Fibroblast of skin of left biceps (primary cell): ENCODE measurements at regions not wholly inside any gene's neighbourhood (a gene's known extent, or its start where the extent isn't known, plus 50 kb on each side); places are given as distances from the start of the nearest gene placed in this dataset.

Source experiments
- DNase-seq, 2 experiments: peaks; one replicate each; pipeline ENCODE4 v3.0.0-alpha.2; 2013; ENCODE audit warnings: low read depth in 2 of 2

GRCh38 chr2:220114443-220114842 is 487.0 kb downstream of the SLC4A3 start:
- no peak for DNase-seq

GRCh38 chr2:220117025-220117424 is 489.6 kb downstream of the SLC4A3 start:
- DNase-seq, result no peak

GRCh38 chr2:220120041-220120440 is 492.6 kb downstream of the SLC4A3 start:
- DNase-seq, result no peak

- no peak for DNase-seq
Measured at GRCh38 chr2:220123751-220124150, 496.3 kb downstream of the SLC4A3 start.

- DNase-seq, result no peak
Measured at GRCh38 chr2:220125551-220125950, 498.1 kb downstream of the SLC4A3 start.

- no peak for DNase-seq
Measured at GRCh38 chr2:220127311-220127710, 499.9 kb downstream of the SLC4A3 start.

- no peak for DNase-seq
Measured at GRCh38 chr2:220127876-220128275, 500.4 kb downstream of the SLC4A3 start.

GRCh38 chr2:220129391-220129790 is 502.0 kb downstream of the SLC4A3 start:
- DNase-seq, result no peak

GRCh38 chr2:220134756-220135534 is 507.5 kb downstream of the SLC4A3 start:
- no peak for DNase-seq

- DNase-seq, result peak; percentile 31 to 34
Measured at GRCh38 chr2:220143336-220143735, 515.9 kb downstream of the SLC4A3 start.

- DNase-seq, result no peak
Measured at GRCh38 chr2:220144411-220144810, 517.0 kb downstream of the SLC4A3 start.

GRCh38 chr2:220147161-220148038 is 520.0 kb downstream of the SLC4A3 start:
- no peak for DNase-seq

GRCh38 chr2:220148471-220149248 is 521.2 kb downstream of the SLC4A3 start:
- no peak for DNase-seq

- DNase-seq, result no peak
Measured at GRCh38 chr2:220151341-220151740, 523.9 kb downstream of the SLC4A3 start.

GRCh38 chr2:220152281-220152935 is 525.0 kb downstream of the SLC4A3 start:
- no peak for DNase-seq

- no peak for DNase-seq
Measured at GRCh38 chr2:220153118-220153517, 525.7 kb downstream of the SLC4A3 start.

GRCh38 chr2:220154304-220154703 is 526.9 kb downstream of the SLC4A3 start:
- no peak for DNase-seq

GRCh38 chr2:220157312-220157711 is 529.9 kb downstream of the SLC4A3 start:
- DNase-seq, result no peak

GRCh38 chr2:220159738-220160137 is 532.3 kb downstream of the SLC4A3 start:
- DNase-seq, result no peak

GRCh38 chr2:220162320-220162719 is 534.9 kb downstream of the SLC4A3 start:
- peak; percentile 12 to 22 for DNase-seq

GRCh38 chr2:220163486-220163885 is 536.1 kb downstream of the SLC4A3 start:
- no peak for DNase-seq

- no peak for DNase-seq
Measured at GRCh38 chr2:220165401-220165800, 538.0 kb downstream of the SLC4A3 start.
